GM12878 (cell line): ENCODE measurements at regions not wholly inside any gene's neighbourhood (a gene's known extent, or its start where the extent isn't known, plus 50 kb on each side); places are given as distances from the start of the nearest gene placed in this dataset.

Experiments used
- ATAC-seq: fragments of 200-7000 bp; cut with Tn5 transposase; 3 replicates; pipeline ENCODE4 v1.9.1; 2020; ENCODE audit warnings: mild to moderate bottlenecking, moderate library complexity
- BruUV-seq: library from RNA; stranded (reverse); fragments of 400-500 nt; replicated peaks from 2 replicates; lab custom pipeline; 2021; lab: Mats Ljungman, UMichigan
- CTCF ChIA-PET: fragments of 300-600 bp; sonication (Branson Sonifier 250); formaldehyde crosslinking; extraction: SDS; loops from one replicate; lab custom pipeline; 2021; ENCODE audit warnings: inconsistent platforms; lab: Yijun Ruan, JAX
- POLR2A ChIA-PET: fragments of 350-600 bp; formaldehyde crosslinking; extraction: SDS; loops from one replicate; lab custom pipeline; 2021; ENCODE audit warnings: inconsistent platforms; lab: Charles Lee
- RAD21 ChIA-PET: fragments of 300-600 bp; sonication (Branson Sonifier 250); formaldehyde crosslinking; loops from one replicate; lab custom pipeline; 2023; ENCODE audit warnings: antibody characterized with exemption; ENCODE audit not compliant: unreplicated experiment; lab: Charles Lee
- SMC1A ChIA-PET: fragments of 300-600 bp; sonication (Branson Sonifier 250); formaldehyde crosslinking; loops from one replicate; lab custom pipeline; 2023; ENCODE audit not compliant: unreplicated experiment, uncharacterized antibody; lab: Charles Lee
- DNase-seq: peaks from one replicate; pipeline ENCODE4 v3.0.0-alpha.2; 2011; ENCODE audit warnings: low read depth, low spot score
- FAIRE-seq: peaks from 3 replicates; lab custom pipeline; 2011; peaks lifted over from hg19 to GRCh38; lab: Jason Lieb, UNC
- H2AFZ ChIP-seq: 2 replicates; pipeline ENCODE4 v1.6.0; 2011; ENCODE audit warnings: low read depth, low read length, control low read depth; ENCODE audit not compliant: control insufficient read depth
- H3K27ac ChIP-seq: 2 replicates; pipeline ENCODE4 v1.5.1; 2011; ENCODE audit warnings: control low read depth; ENCODE audit not compliant: control insufficient read depth, insufficient read depth
- H3K27me3 ChIP-seq, 2 experiments: replicated peaks in 1 of 2; 2 replicates each; pipeline versions ENCODE4 v1.6.0 to v1.6.1; 2011; ENCODE audit warnings: low read length in 1 of 2; ENCODE audit not compliant: control insufficient read depth in 2 of 2, insufficient read depth in 2 of 2
- H3K36me3 ChIP-seq, 2 experiments: 2 replicates each; pipeline ENCODE4 v1.5.1; 2011; ENCODE audit warnings: low read length in 1 of 2; ENCODE audit not compliant: control insufficient read depth in 2 of 2, insufficient read depth in 2 of 2
- H3K4me1 ChIP-seq: 2 replicates; pipeline ENCODE4 v1.6.1; 2011; ENCODE audit warnings: mild to moderate bottlenecking, low read length, moderate library complexity, mixed read lengths; ENCODE audit not compliant: control insufficient read depth, insufficient read depth
- H3K4me2 ChIP-seq: 2 replicates; pipeline ENCODE4 v1.6.0; 2011; ENCODE audit warnings: control low read depth; ENCODE audit not compliant: control insufficient read depth, insufficient read depth
- H3K4me3 ChIP-seq: fragments of 200-600 bp; sonication (generic); 2 replicates; pipeline ENCODE4 v1.5.1; 2016
- H3K79me2 ChIP-seq: 2 replicates; pipeline ENCODE4 v1.6.0; 2011; ENCODE audit warnings: low read length; ENCODE audit not compliant: control insufficient read depth, insufficient read depth
- H3K9ac ChIP-seq: 2 replicates; pipeline ENCODE4 v1.8.0; 2011; ENCODE audit warnings: low read length, control low read depth, mixed read lengths; ENCODE audit not compliant: control insufficient read depth, insufficient read depth
- H3K9me3 ChIP-seq: replicated peaks from 3 replicates; pipeline ENCODE4 v1.5.1; 2011; ENCODE audit warnings: mild to moderate bottlenecking, low read length; ENCODE audit not compliant: control insufficient read depth, insufficient read depth
- H4K20me1 ChIP-seq: 2 replicates; pipeline ENCODE4 v1.6.0; 2011; ENCODE audit not compliant: control insufficient read depth, insufficient read depth
- CEBPB ChIP-seq, 2 experiments: fragments of 150-350 bp in 1 of 2; IDR thresholded peaks; 2 replicates each; pipeline ENCODE4 v1.6.1; 2012 to 2014; ENCODE audit warnings: low read depth in 2 of 2, low read length in 2 of 2, borderline replicate concordance in 1 of 2, inconsistent platforms in 1 of 2
- ETV6 ChIP-seq, 2 experiments: fragments of 450-650 bp in 1 of 2; IDR thresholded peaks in 1 of 2; conservative IDR thresholded peaks in 1 of 2; 2 replicates each; pipeline ENCODE4 v1.6.1; 2014; ENCODE audit warnings: antibody characterized with exemption in 1 of 2, borderline replicate concordance in 1 of 2, low read depth in 1 of 2, mild to moderate bottlenecking in 1 of 2, moderate library complexity in 1 of 2
- POLR2A ChIP-seq: IDR thresholded peaks from 2 replicates; pipeline ENCODE4 v1.6.1; 2011; ENCODE audit warnings: low read depth, mild to moderate bottlenecking, low read length
- SREBF2 ChIP-seq: IDR thresholded peaks from 2 replicates; pipeline ENCODE4 v1.6.1; 2012; ENCODE audit warnings: mild to moderate bottlenecking, low read length
- ZNF622 ChIP-seq: fragments of 450-650 bp; IDR thresholded peaks from 2 replicates; pipeline ENCODE4 v1.6.1; 2017; ENCODE audit warnings: mild to moderate bottlenecking, inconsistent platforms
- WGBS: methylation state at CpG from one replicate; pipeline ENCODE4 v1.1.6; 2016; ENCODE audit warnings: low lambda C conversion rate; ENCODE audit not compliant: insufficient replicate concordance, insufficient coverage; ENCODE audit errors: missing lambda C conversion rate; 5-methylcytosine and 5-hydroxymethylcytosine counted together
- in situ Hi-C: fragments of 300-500 bp; cut with MboI; formaldehyde crosslinking; loops from 9 replicates; pipeline ENCODE4 v1.14.3; 2018; ENCODE audit warnings: mixed read lengths
- intact Hi-C: fragments of 100-400 bp; cut with micrococcal nuclease; formaldehyde crosslinking; loops from one replicate; pipeline ENCODE4 v1.14.2; 2022; ENCODE audit not compliant: unreplicated experiment
- TF ChIP-seq, protein P1 (sequence below): IDR thresholded peaks from 2 replicates; pipeline ENCODE4 v1.6.1; 2011; ENCODE audit warnings: borderline replicate concordance, low read depth, mild to moderate bottlenecking, moderate library complexity, mixed read lengths, low read length; ENCODE audit not compliant: insufficient read depth; ENCODE audit errors: extremely low read length
- TF ChIP-seq, protein P2 (sequence below): fragments of 450-650 bp; IDR thresholded peaks from 2 replicates; pipeline ENCODE4 v1.6.1; 2017; ENCODE audit warnings: mild to moderate bottlenecking

GRCh38 chr21:41593051-41593759 lies 85.2 kb upstream of the TMPRSS2 start:
- ATAC-seq (no peak), DNase-seq (no peak), FAIRE-seq (no peak)
- Histone ChIP-seq H2AFZ (no peak overlapping the region), H4K20me1 (no peaks in the 10 kb centered on the region), H3K79me2 (no peaks in the 10 kb centered on the region), H3K9ac (no peak overlapping the region), H3K36me3 (no peaks in the 10 kb centered on the region), H3K9me3 (no peaks in the 10 kb centered on the region; the same call in 2 of the 3 replicates), H3K4me3 (no peak overlapping the region), H3K27me3 (no peaks in the 10 kb centered on the region; a peak in 1 of 4 replicates), H3K4me2 (no peak overlapping the region), H3K4me1 (no peaks in the 10 kb centered on the region), H3K27ac (no peak overlapping the region)
- WGBS: 39% methylated on average over 12 of the region's 12 CpGs
- ChIA-PET CTCF (interaction anchor here (1.0 kb wide), 1 partner anchor 223 kb away, joined by 4 read pairs; no protein-coding TSS in a partner anchor), SMC1A (no interaction called here), RAD21 (no interaction called here), POLR2A (no interaction called here)
- intact Hi-C loops: no loop called here
- in situ Hi-C loops: no loop called here
- TF ChIP-seq, protein P1, sequence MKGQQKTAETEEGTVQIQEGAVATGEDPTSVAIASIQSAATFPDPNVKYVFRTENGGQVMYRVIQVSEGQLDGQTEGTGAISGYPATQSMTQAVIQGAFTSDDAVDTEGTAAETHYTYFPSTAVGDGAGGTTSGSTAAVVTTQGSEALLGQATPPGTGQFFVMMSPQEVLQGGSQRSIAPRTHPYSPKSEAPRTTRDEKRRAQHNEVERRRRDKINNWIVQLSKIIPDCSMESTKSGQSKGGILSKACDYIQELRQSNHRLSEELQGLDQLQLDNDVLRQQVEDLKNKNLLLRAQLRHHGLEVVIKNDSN: no peak
- TF ChIP-seq, protein P2, sequence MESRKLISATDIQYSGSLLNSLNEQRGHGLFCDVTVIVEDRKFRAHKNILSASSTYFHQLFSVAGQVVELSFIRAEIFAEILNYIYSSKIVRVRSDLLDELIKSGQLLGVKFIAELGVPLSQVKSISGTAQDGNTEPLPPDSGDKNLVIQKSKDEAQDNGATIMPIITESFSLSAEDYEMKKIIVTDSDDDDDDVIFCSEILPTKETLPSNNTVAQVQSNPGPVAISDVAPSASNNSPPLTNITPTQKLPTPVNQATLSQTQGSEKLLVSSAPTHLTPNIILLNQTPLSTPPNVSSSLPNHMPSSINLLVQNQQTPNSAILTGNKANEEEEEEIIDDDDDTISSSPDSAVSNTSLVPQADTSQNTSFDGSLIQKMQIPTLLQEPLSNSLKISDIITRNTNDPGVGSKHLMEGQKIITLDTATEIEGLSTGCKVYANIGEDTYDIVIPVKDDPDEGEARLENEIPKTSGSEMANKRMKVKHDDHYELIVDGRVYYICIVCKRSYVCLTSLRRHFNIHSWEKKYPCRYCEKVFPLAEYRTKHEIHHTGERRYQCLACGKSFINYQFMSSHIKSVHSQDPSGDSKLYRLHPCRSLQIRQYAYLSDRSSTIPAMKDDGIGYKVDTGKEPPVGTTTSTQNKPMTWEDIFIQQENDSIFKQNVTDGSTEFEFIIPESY: no peak
- TF ChIP-seq POLR2A: no peak
- no peak for TF ChIP-seq CEBPB (IDR thresholded peaks at IDR 0.05; ENCODE audit: borderline replicate concordance in 1 of 2, low read depth in 2 of 2, low read length in 2 of 2)
- no peak for TF ChIP-seq ZNF622
- no peak for TF ChIP-seq SREBF2
- TF ChIP-seq ETV6 (conservative IDR thresholded peaks at IDR 0.05 in 1 of 2, IDR thresholded peaks at IDR 0.05 in 1 of 2; ENCODE audit: borderline replicate concordance in 1 of 2, low read depth in 1 of 2): no peak
- BruUV-seq: no TSS peak
